SU-DHL-6 (cell line): ENCODE measurements at regions not wholly inside any gene's neighbourhood (a gene's known extent, or its start where the extent isn't known, plus 50 kb on each side); places are given as distances from the start of the nearest gene placed in this dataset.

ENCODE experiments used
- H2AFZ ChIP-seq: fragments of 200-600 bp; sonication (generic); 2 replicates; pipeline ENCODE4 v1.6.1; 2014; ENCODE audit warnings: low read depth, mild to moderate bottlenecking, moderate library complexity, mixed read lengths, antibody characterized with exemption, low read length; ENCODE audit not compliant: severe bottlenecking
- H3F3A ChIP-seq: fragments of 200-600 bp; shearing (Covaris generic); 2 replicates; pipeline ENCODE4 v1.6.0; 2016; ENCODE audit warnings: antibody characterized with exemption, mild to moderate bottlenecking; ENCODE audit not compliant: insufficient read depth
- H3K27ac ChIP-seq: fragments of 200-600 bp; sonication (generic); 2 replicates; pipeline ENCODE4 v1.5.1; 2016; ENCODE audit warnings: low read depth, mild to moderate bottlenecking, low read length, moderate library complexity, mixed read lengths
- H3K27me3 ChIP-seq: fragments of 200-600 bp; sonication (generic), shearing (Covaris generic); 2 replicates; pipeline ENCODE4 v1.6.0; 2014; ENCODE audit warnings: mild to moderate bottlenecking, low read length
- H3K36me3 ChIP-seq: fragments of 200-600 bp; sonication (generic); 2 replicates; pipeline ENCODE4 v1.6.1; 2014; ENCODE audit warnings: mild to moderate bottlenecking, low read length, mixed read lengths
- H3K4me2 ChIP-seq: fragments of 300-600, 200-600 bp; shearing (Covaris generic), sonication (generic); 2 replicates; pipeline ENCODE4 v1.6.0; 2014; ENCODE audit warnings: low read length, low read depth, mild to moderate bottlenecking; ENCODE audit not compliant: poor library complexity, severe bottlenecking
- H3K4me3 ChIP-seq: fragments of 200-600 bp; sonication (generic); 2 replicates; pipeline ENCODE4 v1.5.1; 2014; ENCODE audit warnings: antibody characterized with exemption, low read length, mild to moderate bottlenecking, mixed read lengths; ENCODE audit not compliant: insufficient read depth, poor library complexity, severe bottlenecking
- H3K79me2 ChIP-seq: fragments of 200-600 bp; sonication (generic); 2 replicates; pipeline ENCODE4 v1.6.1; 2014; ENCODE audit warnings: mild to moderate bottlenecking, low read length, moderate library complexity; ENCODE audit not compliant: insufficient read depth
- H3K9ac ChIP-seq: fragments of 200-600 bp; sonication (generic); 2 replicates; pipeline ENCODE4 v1.7.0; 2014; ENCODE audit warnings: mild to moderate bottlenecking, low read length
- H3K9me2 ChIP-seq: fragments of 200-600 bp; sonication (generic); replicated peaks from 2 replicates; pipeline ENCODE4 v1.6.1; 2014; ENCODE audit warnings: low read length; ENCODE audit not compliant: insufficient read depth
- H3K9me3 ChIP-seq: fragments of 200-600 bp; sonication (generic); 2 replicates; pipeline ENCODE4 v1.6.1; 2014; ENCODE audit warnings: low read length, mixed read lengths; ENCODE audit not compliant: insufficient read depth
- H4K20me1 ChIP-seq: fragments of 200-600 bp; sonication (generic); 2 replicates; pipeline ENCODE4 v1.6.1; 2014; ENCODE audit warnings: low read depth, mild to moderate bottlenecking, antibody characterized with exemption, low read length, moderate library complexity, mixed read lengths
- EZH2phosphoT487 ChIP-seq: fragments of 200-600 bp; sonication (generic), shearing (Covaris generic); conservative IDR thresholded peaks from 2 replicates; pipeline ENCODE4 v1.6.1; 2018; ENCODE audit warnings: mild to moderate bottlenecking, antibody characterized with exemption, low read length, moderate library complexity, mixed read lengths
- TF ChIP-seq, protein P1 (sequence below): fragments of 200-600 bp; sonication (generic); IDR thresholded peaks from one replicate; pipeline ENCODE4 v1.5.1; 2017; ENCODE audit warnings: antibody characterized with exemption, mild to moderate bottlenecking, low read length, moderate library complexity; ENCODE audit not compliant: insufficient read depth, poor library complexity, severe bottlenecking

DNA sequence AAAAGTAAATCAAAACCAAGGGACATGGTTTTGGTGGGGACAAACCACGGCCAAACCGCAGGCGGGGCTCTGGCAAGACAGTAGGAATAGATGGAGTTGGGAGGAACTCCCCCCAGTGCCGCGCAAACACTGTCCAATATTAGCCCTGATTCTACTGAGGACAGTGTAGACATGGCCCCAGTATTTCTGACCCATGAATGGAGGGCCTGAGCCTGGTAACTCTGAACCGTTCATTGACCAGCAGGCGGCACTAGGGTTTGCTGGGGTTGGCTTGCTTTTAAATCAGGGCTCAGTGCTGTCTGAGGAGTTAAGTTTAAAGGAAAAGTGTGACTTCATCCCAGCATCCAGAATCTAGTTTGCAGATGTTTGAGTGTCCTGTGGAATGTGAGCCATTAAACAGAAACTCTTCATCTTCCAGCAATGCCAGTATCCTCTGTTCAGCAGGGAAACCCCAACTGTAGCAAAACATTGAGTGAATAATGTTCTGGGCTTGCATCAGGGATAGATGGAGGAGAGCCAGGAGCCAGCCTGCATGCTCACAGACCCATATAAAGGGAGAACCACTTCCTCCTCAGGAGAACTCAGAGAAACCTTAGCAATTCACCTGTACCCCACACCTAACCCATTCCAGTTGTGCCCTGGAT lies 147.4 kb upstream of the PRSS58 start:
- Histone ChIP-seq H3F3A (no peaks in the 10 kb centered on the region), H3K9me2 (no peaks in the 10 kb centered on the region), H3K9ac (no peak overlapping the region), H3K9me3 (no peaks in the 10 kb centered on the region), H3K79me2 (no peaks in the 10 kb centered on the region), H3K27me3 (no peaks in the 10 kb centered on the region), H3K36me3 (no peaks in the 10 kb centered on the region), H3K4me3 (no peak overlapping the region), H3K27ac (no peak overlapping the region), H4K20me1 (no peaks in the 10 kb centered on the region), H2AFZ (no peak overlapping the region), H3K4me2 (no peak overlapping the region)
- TF ChIP-seq EZH2phosphoT487 = no peak
- TF ChIP-seq, protein P1, sequence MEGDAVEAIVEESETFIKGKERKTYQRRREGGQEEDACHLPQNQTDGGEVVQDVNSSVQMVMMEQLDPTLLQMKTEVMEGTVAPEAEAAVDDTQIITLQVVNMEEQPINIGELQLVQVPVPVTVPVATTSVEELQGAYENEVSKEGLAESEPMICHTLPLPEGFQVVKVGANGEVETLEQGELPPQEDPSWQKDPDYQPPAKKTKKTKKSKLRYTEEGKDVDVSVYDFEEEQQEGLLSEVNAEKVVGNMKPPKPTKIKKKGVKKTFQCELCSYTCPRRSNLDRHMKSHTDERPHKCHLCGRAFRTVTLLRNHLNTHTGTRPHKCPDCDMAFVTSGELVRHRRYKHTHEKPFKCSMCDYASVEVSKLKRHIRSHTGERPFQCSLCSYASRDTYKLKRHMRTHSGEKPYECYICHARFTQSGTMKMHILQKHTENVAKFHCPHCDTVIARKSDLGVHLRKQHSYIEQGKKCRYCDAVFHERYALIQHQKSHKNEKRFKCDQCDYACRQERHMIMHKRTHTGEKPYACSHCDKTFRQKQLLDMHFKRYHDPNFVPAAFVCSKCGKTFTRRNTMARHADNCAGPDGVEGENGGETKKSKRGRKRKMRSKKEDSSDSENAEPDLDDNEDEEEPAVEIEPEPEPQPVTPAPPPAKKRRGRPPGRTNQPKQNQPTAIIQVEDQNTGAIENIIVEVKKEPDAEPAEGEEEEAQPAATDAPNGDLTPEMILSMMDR = no peak

DNA sequence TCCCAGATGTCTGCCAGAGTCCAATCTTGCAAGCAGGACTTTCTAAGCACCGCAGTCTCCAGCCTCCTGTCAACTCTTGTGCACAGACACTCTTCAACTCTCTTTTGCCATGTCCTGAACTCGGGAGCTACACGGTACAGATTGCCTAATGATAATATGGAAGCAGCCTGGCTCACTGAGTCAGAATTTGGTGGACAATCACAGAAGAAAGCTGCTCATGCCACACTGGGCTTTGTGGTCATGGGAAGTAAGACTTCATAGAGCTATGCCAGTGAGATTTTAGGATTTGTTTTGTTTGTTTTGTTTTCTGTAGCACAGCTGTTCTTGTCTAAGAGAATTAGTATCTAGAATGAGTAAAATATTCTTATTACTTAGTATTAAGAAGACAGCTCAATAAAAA lies 144.1 kb upstream of the PRSS58 start:
- H3K79me2 ChIP-seq = no peaks in the 10 kb centered on the region

DNA sequence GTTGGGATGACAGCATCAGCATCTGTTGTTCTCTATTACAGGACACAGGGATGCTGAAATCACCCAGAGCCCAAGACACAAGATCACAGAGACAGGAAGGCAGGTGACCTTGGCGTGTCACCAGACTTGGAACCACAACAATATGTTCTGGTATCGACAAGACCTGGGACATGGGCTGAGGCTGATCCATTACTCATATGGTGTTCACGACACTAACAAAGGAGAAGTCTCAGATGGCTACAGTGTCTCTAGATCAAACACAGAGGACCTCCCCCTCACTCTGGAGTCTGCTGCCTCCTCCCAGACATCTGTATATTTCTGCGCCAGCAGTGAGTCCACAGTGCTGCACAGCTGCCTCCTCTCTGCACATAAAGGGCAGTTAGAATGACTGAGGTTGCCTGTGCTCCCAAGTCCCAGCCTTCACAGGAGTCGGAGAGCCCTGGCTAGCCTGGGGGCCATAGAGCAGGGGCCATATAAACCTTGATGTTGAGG lies 142.2 kb upstream of the PRSS58 start:
- Histone ChIP-seq H3K9me3 (no peaks in the 10 kb centered on the region), H3K36me3 (no peaks in the 10 kb centered on the region), H3K9me2 (no peaks in the 10 kb centered on the region), H2AFZ (no peak overlapping the region), H4K20me1 (no peaks in the 10 kb centered on the region), H3K4me2 (no peak overlapping the region), H3K27me3 (no peaks in the 10 kb centered on the region), H3K79me2 (no peaks in the 10 kb centered on the region), H3K9ac (no peak overlapping the region), H3F3A (no peaks in the 10 kb centered on the region), H3K4me3 (no peak overlapping the region), H3K27ac (no peak overlapping the region)
- TF ChIP-seq EZH2phosphoT487 = no peak
- TF ChIP-seq, protein P1 = no peak

More for the DNA sequence above, 144.1 kb upstream of the PRSS58 start:
- Histone ChIP-seq H3K4me2 (no peak overlapping the region), H3F3A (no peaks in the 10 kb centered on the region), H3K27ac (no peak overlapping the region), H3K9ac (no peak overlapping the region), H3K36me3 (no peaks in the 10 kb centered on the region), H4K20me1 (no peaks in the 10 kb centered on the region), H3K9me3 (no peaks in the 10 kb centered on the region), H3K9me2 (no peaks in the 10 kb centered on the region), H2AFZ (no peak overlapping the region), H3K4me3 (no peak overlapping the region), H3K27me3 (no peaks in the 10 kb centered on the region)
- TF ChIP-seq, protein P1 = no peak
- no peak for TF ChIP-seq EZH2phosphoT487
